ENCODE measurements at regions not wholly inside any gene's neighbourhood (a gene's known extent, or its start where the extent isn't known, plus 50 kb on each side); places are given as distances from the start of the nearest gene placed in this dataset.
"Not testable (repeated sequence)": the region's sequence is repeated elsewhere in the genome, so short reads cannot be mapped to it uniquely, and the experiment has no call there.

- not testable (repeated sequence) for DNase-seq
These were observed 999.3 kb upstream of the ZEB2 start for GRCh38 chr2:145519254-145519653.

GRCh38 chr2:145511946-145512345, 992.0 kb upstream of the ZEB2 start:
- DNase-seq = no peak

- DNase-seq = no peak
These were observed 983.6 kb upstream of the ZEB2 start for GRCh38 chr2:145503511-145503910.

GRCh38 chr2:145501920-145502319, 982.0 kb upstream of the ZEB2 start:
- no peak for DNase-seq

GRCh38 chr2:145495590-145495989, 975.7 kb upstream of the ZEB2 start:
- no peak for DNase-seq

GRCh38 chr2:145494441-145494840, 974.5 kb upstream of the ZEB2 start:
- DNase-seq = no peak

GRCh38 chr2:145488571-145488970, 968.7 kb upstream of the ZEB2 start:
- no peak for DNase-seq

GRCh38 chr2:145484448-145485097, 964.7 kb upstream of the ZEB2 start:
- DNase-seq = peak; percentile 3

GRCh38 chr2:145483854-145484253, 963.9 kb upstream of the ZEB2 start:
- DNase-seq = no peak

- DNase-seq = no peak
These were observed 961.5 kb upstream of the ZEB2 start for GRCh38 chr2:145481334-145481922.

GRCh38 chr2:145464866-145465265, 944.9 kb upstream of the ZEB2 start:
- no peak for DNase-seq

- DNase-seq = no peak
These were observed 940.2 kb upstream of the ZEB2 start for GRCh38 chr2:145460112-145460511.

GRCh38 chr2:145431181-145431951, 911.4 kb upstream of the ZEB2 start:
- no peak for DNase-seq

- DNase-seq = no peak
These were observed 903.9 kb upstream of the ZEB2 start for GRCh38 chr2:145423809-145424208.

- DNase-seq = no peak
These were observed 902.7 kb upstream of the ZEB2 start for GRCh38 chr2:145422576-145422975.

GRCh38 chr2:145421841-145422240, 901.9 kb upstream of the ZEB2 start:
- DNase-seq = no peak

GRCh38 chr2:145416640-145417039, 896.7 kb upstream of the ZEB2 start:
- no peak for DNase-seq

- no peak for DNase-seq
These were observed 895.2 kb upstream of the ZEB2 start for GRCh38 chr2:145415151-145415550.

GRCh38 chr2:145413261-145414030, 893.5 kb upstream of the ZEB2 start:
- DNase-seq = peak; percentile 52

- DNase-seq = no peak
These were observed 892.2 kb upstream of the ZEB2 start for GRCh38 chr2:145412155-145412554.

- peak; percentile 74 for DNase-seq
These were observed 891.6 kb upstream of the ZEB2 start for GRCh38 chr2:145411493-145411892.

GRCh38 chr2:145410086-145410485, 890.2 kb upstream of the ZEB2 start:
- DNase-seq = no peak

GRCh38 chr2:145408980-145409379, 889.1 kb upstream of the ZEB2 start:
- no peak for DNase-seq

Measured in inflammatory macrophage treated with lipopolysaccharide for 4 hours (primary cell).